Activated CD8-positive, alpha-beta T cell treated with anti-CD3 and anti-CD28 coated beads for 36 hours (primary cell): ENCODE measurements at regions not wholly inside any gene's neighbourhood (a gene's known extent, or its start where the extent isn't known, plus 50 kb on each side); places are given as distances from the start of the nearest gene placed in this dataset.
"Not testable (repeated sequence)": the region's sequence is repeated elsewhere in the genome, so short reads cannot be mapped to it uniquely, and the experiment has no call there.

Source experiments
- ATAC-seq: fragments of 200-7000 bp; cut with Tn5 transposase; one replicate; pipeline ENCODE4 v1.10.0; 2021; ENCODE audit warnings: mild to moderate bottlenecking, moderate library complexity
- CTCF ChIA-PET: fragments of 350-600 bp; sonication (Branson Sonifier 250); formaldehyde crosslinking; loops from one replicate; lab custom pipeline; 2021; ENCODE audit warnings: antibody characterized with exemption; lab: Charles Lee
- POLR2A ChIA-PET: fragments of 350-600 bp; sonication (Branson Sonifier 250); formaldehyde crosslinking; loops from one replicate; lab custom pipeline; 2021; ENCODE audit warnings: antibody characterized with exemption; lab: Charles Lee
- DNase-seq: peaks from one replicate; pipeline ENCODE4 v3.0.0-alpha.2; 2020
- H3K27ac Mint-ChIP-seq: one replicate; pipeline ENCODE4 v1.8.0; 2021; ENCODE audit warnings: mild to moderate bottlenecking, mixed read lengths
- H3K27me3 Mint-ChIP-seq: one replicate; pipeline ENCODE4 v1.8.0; 2021; ENCODE audit warnings: mixed read lengths
- H3K36me3 Mint-ChIP-seq: one replicate; pipeline ENCODE4 v1.8.0; 2021; ENCODE audit warnings: low read depth, mixed read lengths
- H3K4me1 Mint-ChIP-seq: one replicate; pipeline ENCODE4 v1.8.0; 2021; ENCODE audit warnings: low read depth, mixed read lengths
- H3K4me3 Mint-ChIP-seq: one replicate; pipeline ENCODE4 v1.8.0; 2021; ENCODE audit warnings: mild to moderate bottlenecking, moderate library complexity, mixed read lengths
- H3K9me3 Mint-ChIP-seq: one replicate; pipeline ENCODE4 v1.8.0; 2021; ENCODE audit warnings: mixed read lengths
- CTCF ChIP-seq: fragments of 200-600 bp; IDR thresholded peaks from one replicate; pipeline ENCODE4 v1.8.0; 2022; ENCODE audit warnings: antibody characterized with exemption, mild to moderate bottlenecking
- intact Hi-C: fragments of 100-400 bp; cut with micrococcal nuclease; formaldehyde crosslinking; loops from one replicate; pipeline ENCODE4 v1.10.0; 2022

GRCh38 chr21:27772816-27773215 is 805.9 kb upstream of the ADAMTS5 start:
- ATAC-seq (no peak), DNase-seq (no peak)
- Mint-ChIP-seq H3K27ac (no peak overlapping the region), H3K4me1 (no peaks in the 10 kb centered on the region), H3K36me3 (no peaks in the 10 kb centered on the region), H3K4me3 (no peak overlapping the region), H3K9me3 (no peaks in the 10 kb centered on the region), H3K27me3 (no peaks in the 10 kb centered on the region)
- ChIA-PET CTCF (no interaction called here), POLR2A (no interaction called here)
- intact Hi-C loops = no loop called here
- no peak for TF ChIP-seq CTCF

GRCh38 chr21:27771938-27772483 is 805.1 kb upstream of the ADAMTS5 start:
- TF ChIP-seq CTCF = no peak
- ATAC-seq (no peak), DNase-seq (no peak)
- Mint-ChIP-seq H3K4me1 (no peaks in the 10 kb centered on the region), H3K4me3 (no peak overlapping the region), H3K27ac (no peak overlapping the region), H3K36me3 (no peaks in the 10 kb centered on the region), H3K27me3 (no peaks in the 10 kb centered on the region), H3K9me3 (no peaks in the 10 kb centered on the region)
- intact Hi-C loops = no loop called here
- CTCF ChIA-PET = no interaction called here
- POLR2A ChIA-PET = no interaction called here

GRCh38 chr21:27769763-27770162 is 802.9 kb upstream of the ADAMTS5 start:
- no peaks in the 10 kb centered on the region for H3K9me3 Mint-ChIP-seq
- ChIA-PET POLR2A (no interaction called here), CTCF (no interaction called here)
- DNase-seq = no peak
- intact Hi-C loops = no loop called here
- TF ChIP-seq CTCF = no peak
- no peak for ATAC-seq
- no peaks in the 10 kb centered on the region for H3K27me3 Mint-ChIP-seq
- H3K36me3 Mint-ChIP-seq = no peaks in the 10 kb centered on the region
- no peaks in the 10 kb centered on the region for H3K4me1 Mint-ChIP-seq
- no peak overlapping the region for H3K27ac Mint-ChIP-seq
- H3K4me3 Mint-ChIP-seq = no peak overlapping the region

GRCh38 chr21:27768046-27768637 is 801.3 kb upstream of the ADAMTS5 start:
- intact Hi-C loops = not testable (repeated sequence)

GRCh38 chr21:27764056-27764455 is 797.2 kb upstream of the ADAMTS5 start:
- ATAC-seq (no peak), DNase-seq (no peak)
- H3K4me3 Mint-ChIP-seq = no peak overlapping the region
- no peaks in the 10 kb centered on the region for H3K36me3 Mint-ChIP-seq
- ChIA-PET POLR2A (no interaction called here), CTCF (no interaction called here)
- H3K9me3 Mint-ChIP-seq = peaks cover 3% of the 10 kb centered on the region
- intact Hi-C loops = no loop called here
- no peak overlapping the region for H3K27ac Mint-ChIP-seq
- TF ChIP-seq CTCF = no peak
- no peaks in the 10 kb centered on the region for H3K4me1 Mint-ChIP-seq
- peaks cover 2% of the 10 kb centered on the region for H3K27me3 Mint-ChIP-seq

More at GRCh38 chr21:27768046-27768637, 801.3 kb upstream of the ADAMTS5 start:
- ATAC-seq, CTCF ChIA-PET, DNase-seq, H3K36me3 Mint-ChIP-seq, H3K27ac Mint-ChIP-seq, POLR2A ChIA-PET, H3K27me3 Mint-ChIP-seq, H3K9me3 Mint-ChIP-seq, H3K4me1 Mint-ChIP-seq, H3K4me3 Mint-ChIP-seq: not testable (repeated sequence)
